HCT116 (cell line): ENCODE measurements at regions not wholly inside any gene's neighbourhood (a gene's known extent, or its start where the extent isn't known, plus 50 kb on each side); places are given as distances from the start of the nearest gene placed in this dataset.
"Not testable (repeated sequence)": the region's sequence is repeated elsewhere in the genome, so short reads cannot be mapped to it uniquely, and the experiment has no call there.

ENCODE experiments used
- CBX3 ChIP-seq: IDR thresholded peaks from 2 replicates; pipeline ENCODE4 v1.6.1; 2012; ENCODE audit warnings: low read depth
- CEBPB ChIP-seq: IDR thresholded peaks from 2 replicates; pipeline ENCODE4 v1.6.1; 2012; ENCODE audit warnings: low read depth
- CTCF ChIP-seq, 3 experiments: fragments of 200-600 bp in 1 of 3; sonication (generic) in 1 of 3; IDR thresholded peaks in 2 of 3; conservative IDR thresholded peaks in 1 of 3; 2 replicates each; pipeline ENCODE4 v1.5.1; 2012 to 2017; ENCODE audit warnings: low read depth in 2 of 3, low read length in 2 of 3, antibody characterized with exemption in 1 of 3, borderline replicate concordance in 1 of 3, control low read depth in 1 of 3, mild to moderate bottlenecking in 1 of 3, mixed read lengths in 1 of 3, mixed run types in 1 of 3, moderate library complexity in 1 of 3; ENCODE audit not compliant: insufficient read depth in 1 of 3
- EGR1 ChIP-seq: IDR thresholded peaks from 2 replicates; pipeline ENCODE4 v1.6.1; 2012; ENCODE audit warnings: low read depth
- EZH2 ChIP-seq: fragments of 200-600 bp; sonication (generic); IDR thresholded peaks from 2 replicates; pipeline ENCODE4 v1.6.1; 2017; ENCODE audit warnings: antibody characterized with exemption, mixed run types
- JUND ChIP-seq: IDR thresholded peaks from 2 replicates; pipeline ENCODE4 v1.6.1; 2012
- POLR2A ChIP-seq: IDR thresholded peaks from 2 replicates; pipeline ENCODE4 v1.7.0; 2011; ENCODE audit warnings: borderline replicate concordance; ENCODE audit not compliant: insufficient read depth, insufficient read length; ENCODE audit errors: extremely low read depth
- REST ChIP-seq: IDR thresholded peaks from 2 replicates; pipeline ENCODE4 v1.6.1; 2012; ENCODE audit warnings: low read depth
- SP1 ChIP-seq: IDR thresholded peaks from 2 replicates; pipeline ENCODE4 v1.6.1; 2012; ENCODE audit warnings: low read depth
- TCF7L2 ChIP-seq: IDR thresholded peaks from 2 replicates; pipeline ENCODE4 v1.7.0; 2011; ENCODE audit warnings: borderline replicate concordance, inconsistent platforms; ENCODE audit not compliant: insufficient read depth, insufficient read length; ENCODE audit errors: extremely low read depth
- ZBTB33 ChIP-seq: IDR thresholded peaks from 2 replicates; pipeline ENCODE4 v1.6.1; 2011; ENCODE audit warnings: mild to moderate bottlenecking, low read length, moderate library complexity; ENCODE audit not compliant: insufficient replicate concordance; ENCODE audit errors: extremely low read depth
- ZNF274 ChIP-seq: fragments of 200-500 bp; sonication (Bioruptor generic); IDR thresholded peaks from 2 replicates; pipeline ENCODE4 v1.6.1; 2014; ENCODE audit warnings: mild to moderate bottlenecking, low read depth, low read length, inconsistent platforms

DNA sequence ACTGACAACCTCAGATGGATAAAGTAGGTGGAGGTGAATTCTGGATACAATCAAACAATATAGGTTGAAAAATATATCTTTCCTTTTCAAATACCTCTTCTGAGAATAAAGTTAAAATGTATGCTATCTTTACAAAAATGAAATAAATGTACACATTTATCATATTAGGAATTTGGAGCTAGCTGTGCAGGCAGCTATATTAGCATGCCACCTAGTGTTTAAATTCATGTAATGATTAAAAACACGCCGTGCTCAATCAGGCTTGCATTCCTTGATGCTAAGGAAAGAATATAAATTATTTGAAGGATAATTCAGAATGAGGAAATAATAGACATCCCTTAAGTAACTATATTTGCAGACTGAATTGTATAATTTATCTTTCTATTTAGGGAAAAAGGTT, 460.7 kb upstream of the USP9Y start:
- TF ChIP-seq CBX3; TCF7L2; SP1; REST; CTCF (IDR thresholded peaks at IDR 0.05 in 2 of 3, conservative IDR thresholded peaks at IDR 0.05 in 1 of 3; ENCODE audit: borderline replicate concordance in 1 of 3, insufficient read depth in 1 of 3, low read depth in 2 of 3, low read length in 2 of 3); JUND; ZNF274; EZH2; POLR2A; EGR1; ZBTB33; CEBPB: not testable (repeated sequence)
